RPMI7951 (cell line): ENCODE measurements at regions not wholly inside any gene's neighbourhood (a gene's known extent, or its start where the extent isn't known, plus 50 kb on each side); places are given as distances from the start of the nearest gene placed in this dataset.

Source experiments
- DNase-seq: peaks from one replicate; pipeline ENCODE4 v3.0.0-alpha.2; 2012; ENCODE audit warnings: low read depth

DNA sequence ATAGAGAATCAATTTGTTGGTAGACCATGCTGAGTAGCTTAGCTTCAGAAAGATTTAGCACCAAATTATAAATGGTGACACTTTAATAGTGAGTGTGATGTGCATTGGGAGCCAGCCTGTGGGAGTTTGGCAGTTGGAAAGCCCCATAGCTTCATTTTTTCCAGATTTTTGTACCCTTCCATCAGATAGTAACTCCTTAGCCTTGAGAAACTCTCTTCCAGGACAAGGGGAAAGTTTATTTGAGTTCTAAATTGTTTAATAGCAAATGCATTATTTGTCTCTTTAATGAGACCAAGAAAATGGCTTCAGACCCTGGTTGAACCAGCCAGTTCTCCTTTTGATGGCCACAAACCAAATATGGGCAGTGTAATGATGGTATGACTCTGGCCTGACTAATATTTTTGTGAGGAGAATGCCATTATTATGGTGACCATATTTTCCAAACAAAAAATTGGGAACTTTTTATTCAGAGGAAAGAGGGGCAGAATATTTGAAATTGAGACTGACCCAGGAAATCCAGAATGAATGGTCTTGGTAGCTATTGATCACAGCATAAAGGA is 49.8 kb downstream of the PLCE1 start:
- no peak for DNase-seq

DNA sequence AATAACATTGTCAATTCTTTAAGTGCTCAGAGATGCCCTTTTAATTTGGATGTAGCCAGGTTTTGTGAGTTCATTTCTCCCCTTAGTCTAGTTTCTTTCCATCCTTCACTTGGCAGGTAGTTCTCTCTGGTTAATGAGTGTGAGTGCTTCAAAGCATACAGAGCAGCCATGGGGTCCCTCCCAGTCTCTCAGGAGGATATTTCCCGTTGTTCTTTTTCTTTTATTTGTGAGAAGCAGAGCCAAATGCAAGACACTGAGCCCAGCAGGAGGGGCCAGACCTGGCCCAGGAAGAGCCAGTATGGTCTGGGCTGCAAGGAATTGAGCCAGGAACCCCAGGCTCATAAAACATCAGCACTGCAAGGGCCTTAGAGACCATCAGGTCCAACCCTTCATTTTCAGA is 52.4 kb downstream of the PLCE1 start:
- no peak for DNase-seq

DNA sequence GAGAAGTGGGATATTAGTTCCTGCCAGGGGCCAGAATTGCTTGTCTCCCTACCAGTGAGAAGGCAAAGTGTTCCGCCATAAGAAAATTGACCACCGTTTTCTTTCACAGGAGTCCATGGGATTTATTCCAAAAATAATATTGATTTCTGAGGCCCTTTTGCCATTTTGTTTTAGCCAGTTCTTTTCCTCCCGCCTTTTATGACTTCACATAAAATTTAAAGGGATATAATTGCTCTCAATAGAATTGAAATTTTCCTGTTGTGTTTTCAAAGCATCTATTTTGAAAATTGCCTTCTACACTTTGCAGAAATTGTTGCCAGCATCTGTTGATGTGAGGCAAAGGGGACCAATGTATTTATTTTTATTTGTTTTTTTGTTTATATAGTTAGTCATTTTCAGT is 53.6 kb downstream of the PLCE1 start:
- DNase-seq: no peak

DNA sequence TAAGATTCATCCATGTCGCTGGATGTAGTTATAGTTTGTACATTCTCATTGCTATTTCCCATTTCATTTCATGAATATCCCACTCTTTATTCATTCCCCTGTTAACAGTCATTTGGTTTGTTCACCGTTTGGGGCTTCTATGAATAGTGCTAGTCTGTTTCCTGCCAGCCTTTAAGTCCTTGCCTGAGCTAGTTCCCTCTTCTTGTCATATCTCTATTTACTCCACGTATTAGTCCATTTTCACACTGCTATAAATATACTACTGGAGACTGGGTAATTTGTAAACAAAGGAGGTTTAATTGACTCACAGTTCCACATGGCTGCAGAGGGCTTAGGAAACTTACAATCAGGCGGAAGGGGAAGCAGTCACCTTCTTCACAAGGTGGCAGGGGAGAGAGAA is 56.2 kb downstream of the PLCE1 start:
- DNase-seq: no peak

DNA sequence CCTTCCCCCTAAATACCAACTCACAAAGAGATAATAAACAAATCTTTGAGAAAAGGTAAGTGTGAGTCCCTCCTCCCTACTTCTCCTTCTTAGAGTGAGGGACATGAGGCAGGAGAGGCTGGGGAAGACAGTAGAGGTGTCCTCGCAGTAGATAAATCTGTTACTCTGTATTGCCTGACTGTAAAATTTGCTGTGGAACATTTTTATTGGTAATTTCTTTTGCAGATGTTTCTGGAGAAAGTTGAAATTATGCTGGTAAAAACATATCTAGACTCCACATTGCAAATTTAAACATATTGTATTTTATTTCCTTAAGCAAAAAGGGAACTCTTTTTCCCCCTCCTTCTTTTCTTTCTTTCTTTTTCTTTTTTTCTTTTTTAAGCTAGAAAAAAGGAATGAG is 58.5 kb downstream of the PLCE1 start:
- DNase-seq: no peak

DNA sequence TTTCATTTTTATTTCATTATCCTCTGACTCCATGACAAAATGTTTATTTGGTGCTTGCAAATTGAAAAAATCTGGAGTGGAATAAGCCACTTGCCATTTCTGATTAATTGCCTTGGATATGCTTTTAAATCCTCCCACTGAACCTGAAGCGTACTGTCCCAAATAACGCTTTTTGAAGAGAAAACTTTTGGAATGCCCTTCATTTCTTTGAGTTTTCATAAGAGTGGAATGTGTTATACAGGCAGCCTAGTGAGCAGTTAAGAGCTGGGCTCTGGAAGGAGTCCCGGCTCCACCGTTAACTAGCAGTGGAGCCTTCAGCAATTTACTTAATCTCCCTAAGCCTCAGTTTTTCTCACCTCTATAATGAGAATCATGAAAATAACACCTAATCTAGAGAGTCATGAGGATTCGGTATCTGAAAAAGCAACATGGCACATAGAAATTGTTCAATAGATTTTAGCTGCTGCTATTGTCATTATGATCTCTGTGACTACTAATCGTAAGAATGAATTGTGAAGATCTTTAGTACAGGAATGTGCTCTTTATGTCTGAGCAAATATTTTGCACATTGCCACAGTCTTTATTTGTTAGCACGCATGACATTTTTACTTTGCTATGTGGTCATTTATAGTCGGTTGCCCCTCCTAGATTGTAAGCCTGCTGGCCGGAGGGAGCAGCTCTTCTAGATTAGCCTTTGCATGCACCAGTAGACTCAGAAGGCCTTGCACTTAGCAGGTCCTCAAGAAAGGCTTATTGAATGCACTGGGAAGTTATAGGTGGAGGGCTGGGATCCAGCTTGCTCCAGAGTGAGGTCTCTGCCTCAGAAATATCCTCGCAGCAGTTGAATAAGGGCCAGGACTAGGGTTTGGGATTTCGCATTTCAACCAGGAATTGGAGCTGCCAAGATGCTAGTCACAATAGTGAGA is 59.4 kb downstream of the PLCE1 start:
- no peak for DNase-seq

DNA sequence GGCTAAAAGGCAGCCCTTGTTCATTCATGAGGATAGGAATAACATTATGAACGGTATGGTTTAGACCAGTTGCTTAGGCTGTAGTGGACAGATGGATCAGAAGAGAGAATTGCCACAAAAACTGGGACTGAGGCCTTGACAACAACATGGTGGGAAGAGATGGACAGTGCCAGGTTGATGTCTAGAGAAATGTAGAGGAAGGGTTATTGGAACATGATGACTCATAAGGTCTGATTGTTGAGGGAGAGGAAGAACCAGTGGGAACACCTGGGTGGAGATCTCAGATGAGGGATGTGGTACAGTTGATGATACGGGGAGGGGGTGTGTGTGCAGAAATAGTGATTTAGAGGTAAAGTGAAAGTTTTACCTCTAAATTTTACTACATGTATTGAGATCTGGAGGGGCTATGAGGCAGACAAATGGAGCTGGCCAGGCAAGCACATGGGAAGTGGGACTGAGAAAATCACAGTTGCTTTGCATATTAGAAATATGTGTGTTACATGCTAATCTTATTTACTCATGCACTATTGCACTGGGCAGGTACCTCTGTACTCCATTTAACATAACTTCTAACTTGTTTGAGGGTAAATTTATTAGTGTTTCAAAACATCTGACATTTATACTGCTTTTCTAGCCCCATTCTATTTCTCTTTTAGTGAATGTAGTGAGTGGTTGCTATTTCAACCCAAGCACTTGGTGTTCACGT is 65.6 kb downstream of the PLCE1 start:
- DNase-seq: no peak

DNA sequence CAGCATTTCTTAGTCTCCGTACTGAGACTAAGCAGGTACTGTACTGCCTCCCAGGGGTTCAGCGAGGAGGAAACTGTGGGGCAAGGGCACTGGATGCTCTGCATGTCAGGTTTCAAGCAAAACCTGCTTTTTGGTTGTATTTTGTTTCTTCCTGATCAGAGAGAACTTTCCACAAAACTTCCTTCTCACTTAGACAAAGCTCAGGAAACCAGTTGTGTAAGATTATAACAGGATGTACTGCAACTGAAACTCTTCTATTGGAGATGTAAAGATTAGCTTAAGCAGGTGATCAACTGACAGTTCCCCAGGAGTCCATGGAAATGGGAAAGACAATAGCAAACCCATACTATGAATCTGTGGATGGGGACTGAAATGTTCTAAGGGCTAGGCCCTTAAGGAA is 67.3 kb downstream of the PLCE1 start:
- no peak for DNase-seq

DNA sequence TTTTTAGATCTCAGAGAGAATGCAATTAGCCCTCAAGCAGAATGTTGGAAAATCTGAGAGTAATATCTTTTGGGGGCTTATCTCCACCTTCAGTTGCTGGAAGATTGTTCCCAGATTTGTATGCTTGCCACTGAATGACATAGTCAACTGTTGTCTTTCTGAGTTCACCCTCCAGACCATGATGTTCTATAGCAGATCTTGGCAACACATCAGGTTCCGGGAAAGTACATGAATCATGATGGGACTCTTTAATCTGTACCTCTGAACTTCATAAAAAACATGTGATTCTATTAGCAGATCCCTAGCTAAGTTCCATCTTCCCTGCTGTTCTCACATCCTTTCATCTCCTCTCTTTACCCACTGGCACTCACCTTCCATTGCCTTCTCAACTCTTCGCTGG is 68.9 kb downstream of the PLCE1 start:
- no peak for DNase-seq

DNA sequence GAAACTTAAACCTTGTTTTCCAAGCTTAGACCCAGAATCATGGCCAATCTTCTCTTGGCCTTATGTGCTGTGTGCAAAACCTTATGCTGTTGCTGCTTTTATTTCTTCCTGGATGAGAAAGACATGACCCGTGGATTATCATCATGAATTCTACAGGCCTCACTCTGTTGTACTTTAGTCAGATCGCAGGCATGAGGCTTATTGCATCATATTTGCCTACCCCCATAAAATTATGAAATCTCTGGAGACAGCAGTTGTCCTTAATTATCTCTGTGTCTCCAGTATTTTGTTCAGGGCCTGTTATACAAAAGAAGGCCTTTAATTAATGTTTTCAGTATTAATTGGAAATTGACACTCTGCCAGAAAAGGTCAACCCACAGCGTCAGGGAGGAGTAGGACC is 71.6 kb downstream of the PLCE1 start:
- no peak for DNase-seq

DNA sequence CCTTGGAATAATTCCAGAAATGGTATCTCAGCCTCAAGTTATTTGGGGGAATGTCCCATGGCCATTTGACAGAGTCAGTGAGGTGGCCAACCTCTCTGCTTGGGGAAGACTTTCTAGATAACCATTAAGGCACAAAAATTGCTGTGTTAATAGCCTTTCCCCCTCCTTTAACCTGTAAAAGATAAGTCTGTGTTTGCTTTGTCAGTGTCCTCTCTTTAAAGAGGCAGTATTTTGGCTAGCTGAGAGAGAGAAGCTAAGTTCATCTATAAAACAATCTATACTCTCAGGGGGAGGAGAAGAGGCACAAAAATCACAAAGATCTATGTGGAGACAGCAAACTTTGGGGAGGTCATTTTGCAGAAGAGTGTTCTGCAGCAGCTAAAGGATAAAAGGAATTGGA is 72.1 kb downstream of the PLCE1 start:
- no peak for DNase-seq

DNA sequence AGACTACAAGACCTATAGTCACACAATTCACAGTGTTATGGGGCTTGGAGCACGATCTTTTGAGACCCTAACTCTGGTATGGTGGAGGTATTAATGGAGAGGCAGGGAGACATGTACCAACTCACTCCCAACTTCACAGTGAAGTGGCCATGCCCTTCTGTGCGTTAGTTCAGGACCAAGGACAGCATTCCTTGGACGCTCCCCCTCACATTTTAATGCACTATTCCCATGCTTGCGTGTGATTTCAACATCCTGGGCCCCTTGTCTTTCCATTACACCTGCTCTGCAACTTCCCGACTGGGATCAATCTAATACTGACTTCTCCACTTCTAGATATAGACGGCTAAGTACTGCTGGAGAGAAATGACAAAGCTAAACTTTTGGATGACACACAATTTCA is 72.7 kb downstream of the PLCE1 start:
- DNase-seq: peak; percentile 24

DNA sequence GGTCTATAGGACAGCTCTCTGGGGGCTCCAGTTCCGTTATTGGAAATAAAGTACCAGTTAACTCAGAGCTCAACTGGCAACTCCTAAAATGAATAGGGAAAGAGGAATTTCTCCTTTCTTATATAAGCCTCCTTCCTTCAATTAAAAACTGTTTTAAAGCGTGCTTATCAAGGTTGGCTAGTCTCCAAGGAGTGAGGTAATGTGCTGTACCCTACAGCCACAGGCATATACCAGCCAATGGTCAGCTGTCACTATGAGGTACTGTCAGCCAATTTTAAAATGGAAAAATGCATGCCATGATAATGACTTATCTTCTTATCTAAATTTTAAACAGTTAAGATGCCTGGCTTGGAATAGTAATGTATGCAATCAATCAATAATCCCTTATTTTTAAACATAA is 76.2 kb downstream of the PLCE1 start:
- DNase-seq: peak; percentile 1

DNA sequence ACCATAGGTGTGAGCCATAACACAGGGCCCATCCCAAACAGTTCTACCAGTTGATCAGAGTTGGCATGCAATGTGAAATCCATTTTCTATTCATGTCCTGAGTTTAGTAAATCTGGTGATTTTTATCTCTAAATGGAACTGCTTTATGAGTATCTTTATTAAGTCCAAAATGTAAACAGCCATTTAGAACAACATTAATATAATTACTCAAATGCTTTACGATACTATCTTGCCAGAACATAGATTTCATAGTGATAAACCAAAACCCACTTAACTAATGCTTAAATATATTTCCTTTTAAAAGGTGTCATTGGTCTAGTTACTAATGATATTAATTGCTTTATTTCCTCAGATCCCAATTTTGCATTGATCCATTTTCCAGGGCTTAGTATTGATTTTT is 80.7 kb downstream of the PLCE1 start:
- no peak for DNase-seq

DNA sequence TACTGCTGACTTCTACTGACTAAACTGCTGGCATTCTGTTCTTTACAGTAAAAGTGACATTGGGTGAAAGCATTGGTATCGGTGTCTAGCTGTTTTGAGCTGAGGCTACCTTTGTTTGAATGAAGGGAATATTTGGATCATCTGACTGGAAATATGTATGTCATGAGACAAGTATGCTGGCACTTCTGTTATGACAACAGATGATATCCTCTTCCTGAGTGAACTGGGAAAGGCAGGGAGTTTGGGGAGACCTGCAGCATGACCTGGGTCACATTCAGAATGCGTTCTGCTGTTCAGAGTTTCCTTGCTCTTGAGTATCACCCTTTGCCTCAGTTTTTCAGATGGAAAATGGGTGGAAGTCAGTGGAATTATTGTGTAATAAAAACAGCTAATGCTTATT is 81.8 kb downstream of the PLCE1 start:
- DNase-seq: no peak

DNA sequence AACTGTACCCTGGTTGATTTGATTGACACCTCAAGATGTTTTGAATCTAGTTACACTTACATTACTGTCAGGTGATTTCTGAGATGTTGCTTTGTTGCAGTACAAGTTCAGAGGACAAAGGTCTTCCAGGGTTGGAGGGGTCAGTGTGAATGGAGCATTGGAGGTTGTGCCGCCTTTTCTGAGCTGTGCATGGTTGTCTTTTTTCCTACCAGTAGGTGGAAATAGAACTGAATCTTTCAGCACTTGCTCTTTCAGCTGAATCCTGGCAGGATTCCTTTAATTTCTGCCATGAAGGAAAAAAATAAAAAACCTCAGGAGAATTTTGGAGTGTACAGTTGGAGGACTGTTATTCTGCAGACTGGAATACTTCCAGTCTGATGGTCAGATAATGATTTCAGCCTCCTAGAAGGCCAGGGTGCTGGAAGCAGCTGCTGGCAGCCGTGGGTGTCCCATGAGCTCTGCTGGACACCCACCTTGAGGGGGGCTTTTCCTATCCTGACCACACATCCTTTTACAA is 82.7 kb downstream of the PLCE1 start:
- DNase-seq: no peak

DNA sequence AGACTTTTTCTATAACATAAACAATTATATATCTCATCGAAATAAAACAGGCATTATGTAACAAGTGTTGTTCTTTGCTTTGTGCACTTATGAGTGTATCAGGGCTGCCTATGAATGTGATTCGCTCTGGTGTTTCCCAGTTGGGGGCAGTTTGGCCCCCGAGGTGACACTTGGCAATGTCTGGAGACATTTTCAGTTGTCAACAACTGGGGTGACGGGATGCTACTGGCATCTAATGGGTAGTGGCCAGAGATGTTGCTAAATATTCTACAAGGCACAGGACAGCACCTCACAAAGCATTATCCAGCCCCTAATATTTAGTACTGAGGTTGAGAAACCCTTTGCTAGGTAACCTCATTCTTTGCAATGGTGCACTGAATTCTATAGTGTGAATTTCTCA is 83.3 kb downstream of the PLCE1 start:
- no peak for DNase-seq

DNA sequence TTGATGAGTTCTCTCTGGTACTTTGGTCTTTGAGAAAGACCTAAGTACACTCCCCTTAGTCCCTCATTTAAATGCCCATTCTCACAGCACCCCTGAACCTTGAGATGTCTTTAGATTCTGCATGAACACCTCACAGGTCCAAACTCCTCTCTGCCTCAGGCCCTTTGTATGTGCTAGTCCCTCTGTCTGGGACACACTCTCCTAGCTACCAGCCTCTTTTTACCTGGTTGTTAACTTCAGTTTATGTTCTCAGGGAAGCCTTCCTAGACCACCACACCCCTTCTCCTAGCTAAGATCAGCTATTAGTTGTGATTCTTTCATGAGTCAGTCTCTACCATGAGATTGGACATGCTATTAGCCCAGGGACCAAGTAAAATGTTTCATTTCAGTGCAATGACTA is 86.4 kb downstream of the PLCE1 start:
- no peak for DNase-seq

DNA sequence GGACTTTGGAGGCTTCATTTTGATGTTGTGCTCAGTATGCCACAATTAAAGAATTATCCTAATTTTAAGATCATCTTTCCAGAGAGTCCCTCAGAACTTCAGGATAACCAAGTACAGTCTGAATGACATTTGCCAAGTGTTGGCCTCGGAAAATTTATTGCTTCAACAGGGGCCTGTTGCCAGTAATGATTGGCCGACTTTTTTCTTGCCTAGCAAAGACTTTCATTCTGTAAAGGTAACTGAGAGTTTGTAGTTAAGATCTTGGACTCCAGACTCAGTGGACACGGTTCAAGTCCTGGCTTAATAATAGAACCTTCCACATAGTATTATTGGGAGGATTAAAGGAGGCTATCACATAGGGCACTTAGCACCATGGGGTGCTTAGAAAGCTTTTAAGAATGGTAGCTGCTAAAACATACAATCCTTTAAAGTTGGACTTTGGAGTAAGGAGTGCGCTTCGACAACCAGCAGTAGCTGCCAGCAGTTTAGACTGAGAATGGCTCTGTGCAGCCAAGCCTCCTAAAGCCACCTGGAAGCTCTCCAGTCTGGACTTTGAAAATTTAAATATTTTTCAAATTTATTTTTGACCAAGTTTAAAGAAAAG is 90.0 kb downstream of the PLCE1 start:
- no peak for DNase-seq

DNA sequence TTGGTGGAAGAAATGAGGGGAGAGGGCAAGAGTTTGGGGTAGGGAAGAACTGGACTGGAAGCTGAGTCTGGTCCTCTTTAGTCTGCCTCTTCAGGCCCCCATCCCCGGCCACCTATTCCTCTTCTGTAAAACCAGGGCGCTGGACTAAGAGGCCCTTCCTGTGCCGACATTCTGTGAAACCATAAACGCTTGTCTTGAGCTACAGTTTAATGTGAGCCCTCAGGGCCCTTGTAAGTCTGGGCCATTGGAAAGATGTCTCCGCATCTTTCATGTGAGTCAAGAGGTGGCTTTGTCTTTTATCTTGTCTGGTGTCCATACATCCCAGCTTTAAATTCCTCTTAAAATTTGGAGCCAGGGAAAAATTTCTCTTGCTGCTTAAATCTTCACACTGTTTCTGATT is 90.6 kb downstream of the PLCE1 start:
- no peak for DNase-seq

DNA sequence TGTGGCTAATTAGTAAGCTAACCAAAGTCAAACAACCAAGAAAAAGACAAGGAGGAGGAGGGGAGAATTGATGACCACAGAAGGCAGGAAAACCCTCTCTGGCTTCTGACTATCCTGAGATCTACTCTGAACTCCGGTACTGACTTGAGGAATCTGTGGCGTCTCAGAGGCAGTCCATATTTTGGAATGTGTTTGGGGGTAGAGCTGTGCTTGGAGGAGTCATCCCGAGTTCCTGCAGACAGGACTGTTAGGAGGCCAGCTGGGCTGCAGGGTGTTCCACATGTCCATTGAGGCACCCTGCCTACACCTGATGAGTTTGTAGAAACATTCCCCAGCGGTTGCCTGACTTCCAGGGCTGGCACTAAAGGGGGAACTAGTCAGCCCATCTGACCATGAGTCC is 91.6 kb downstream of the PLCE1 start:
- DNase-seq: no peak

DNA sequence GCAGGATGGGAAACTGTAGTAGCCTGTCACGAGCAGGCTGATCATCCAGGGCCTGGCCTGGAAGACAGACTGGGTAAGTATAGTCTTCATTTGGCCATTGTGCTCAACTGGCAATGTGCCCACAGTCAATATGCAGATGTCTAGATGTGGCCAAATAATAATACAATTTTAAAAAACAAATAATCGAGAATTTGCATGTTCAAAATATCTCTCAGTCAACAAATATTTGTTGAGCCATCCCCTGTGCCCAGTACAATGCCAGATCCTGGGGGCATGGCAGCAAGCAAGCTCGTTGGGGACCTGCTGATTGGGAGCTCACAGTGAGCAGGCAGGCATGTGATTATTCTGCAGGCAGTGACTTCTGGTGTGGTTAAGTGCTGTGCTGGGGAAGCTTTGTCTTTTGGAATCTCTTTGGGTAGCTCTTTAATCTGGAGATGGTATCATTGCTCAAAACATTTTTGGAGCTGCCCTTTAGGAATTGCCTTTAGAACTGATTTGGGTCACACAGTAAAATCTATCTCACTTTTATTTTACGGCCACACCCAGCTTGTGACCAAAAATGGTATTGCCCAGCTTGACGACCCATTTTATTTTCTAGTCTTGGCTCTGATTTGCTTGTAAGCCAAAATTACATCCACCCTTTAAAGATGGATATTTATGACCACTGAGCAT is 92.2 kb downstream of the PLCE1 start:
- DNase-seq: no peak
